SU-DHL-6 (cell line): ENCODE measurements at regions not wholly inside any gene's neighbourhood (a gene's known extent, or its start where the extent isn't known, plus 50 kb on each side); places are given as distances from the start of the nearest gene placed in this dataset.

Experiments
- H2AFZ ChIP-seq: fragments of 200-600 bp; sonication (generic); 2 replicates; pipeline ENCODE4 v1.6.1; 2014; ENCODE audit warnings: low read depth, mild to moderate bottlenecking, moderate library complexity, mixed read lengths, antibody characterized with exemption, low read length; ENCODE audit not compliant: severe bottlenecking
- H3F3A ChIP-seq: fragments of 200-600 bp; shearing (Covaris generic); 2 replicates; pipeline ENCODE4 v1.6.0; 2016; ENCODE audit warnings: antibody characterized with exemption, mild to moderate bottlenecking; ENCODE audit not compliant: insufficient read depth
- H3K27ac ChIP-seq: fragments of 200-600 bp; sonication (generic); 2 replicates; pipeline ENCODE4 v1.5.1; 2016; ENCODE audit warnings: low read depth, mild to moderate bottlenecking, low read length, moderate library complexity, mixed read lengths
- H3K27me3 ChIP-seq: fragments of 200-600 bp; sonication (generic), shearing (Covaris generic); 2 replicates; pipeline ENCODE4 v1.6.0; 2014; ENCODE audit warnings: mild to moderate bottlenecking, low read length
- H3K36me3 ChIP-seq: fragments of 200-600 bp; sonication (generic); 2 replicates; pipeline ENCODE4 v1.6.1; 2014; ENCODE audit warnings: mild to moderate bottlenecking, low read length, mixed read lengths
- H3K4me2 ChIP-seq: fragments of 300-600, 200-600 bp; shearing (Covaris generic), sonication (generic); 2 replicates; pipeline ENCODE4 v1.6.0; 2014; ENCODE audit warnings: low read length, low read depth, mild to moderate bottlenecking; ENCODE audit not compliant: poor library complexity, severe bottlenecking
- H3K4me3 ChIP-seq: fragments of 200-600 bp; sonication (generic); 2 replicates; pipeline ENCODE4 v1.5.1; 2014; ENCODE audit warnings: antibody characterized with exemption, low read length, mild to moderate bottlenecking, mixed read lengths; ENCODE audit not compliant: insufficient read depth, poor library complexity, severe bottlenecking
- H3K79me2 ChIP-seq: fragments of 200-600 bp; sonication (generic); 2 replicates; pipeline ENCODE4 v1.6.1; 2014; ENCODE audit warnings: mild to moderate bottlenecking, low read length, moderate library complexity; ENCODE audit not compliant: insufficient read depth
- H3K9ac ChIP-seq: fragments of 200-600 bp; sonication (generic); 2 replicates; pipeline ENCODE4 v1.7.0; 2014; ENCODE audit warnings: mild to moderate bottlenecking, low read length
- H3K9me2 ChIP-seq: fragments of 200-600 bp; sonication (generic); replicated peaks from 2 replicates; pipeline ENCODE4 v1.6.1; 2014; ENCODE audit warnings: low read length; ENCODE audit not compliant: insufficient read depth
- H3K9me3 ChIP-seq: fragments of 200-600 bp; sonication (generic); 2 replicates; pipeline ENCODE4 v1.6.1; 2014; ENCODE audit warnings: low read length, mixed read lengths; ENCODE audit not compliant: insufficient read depth
- H4K20me1 ChIP-seq: fragments of 200-600 bp; sonication (generic); 2 replicates; pipeline ENCODE4 v1.6.1; 2014; ENCODE audit warnings: low read depth, mild to moderate bottlenecking, antibody characterized with exemption, low read length, moderate library complexity, mixed read lengths
- CTCF ChIP-seq: fragments of 200-600 bp; sonication (generic); IDR thresholded peaks from one replicate; pipeline ENCODE4 v1.5.1; 2017; ENCODE audit warnings: antibody characterized with exemption, mild to moderate bottlenecking, low read length, moderate library complexity; ENCODE audit not compliant: insufficient read depth, poor library complexity, severe bottlenecking
- EZH2phosphoT487 ChIP-seq: fragments of 200-600 bp; sonication (generic), shearing (Covaris generic); conservative IDR thresholded peaks from 2 replicates; pipeline ENCODE4 v1.6.1; 2018; ENCODE audit warnings: mild to moderate bottlenecking, antibody characterized with exemption, low read length, moderate library complexity, mixed read lengths

GRCh38 chr21:43281661-43282357 lies 113.0 kb downstream of the CRYAA start:
- Histone ChIP-seq H3K9ac (no peak overlapping the region), H3K79me2 (no peaks in the 10 kb centered on the region), H3K27ac (no peak overlapping the region), H3K4me3 (no peak overlapping the region), H2AFZ (no peak overlapping the region), H4K20me1 (no peaks in the 10 kb centered on the region), H3F3A (no peaks in the 10 kb centered on the region), H3K27me3 (no peaks in the 10 kb centered on the region), H3K9me2 (no peaks in the 10 kb centered on the region), H3K9me3 (no peaks in the 10 kb centered on the region), H3K36me3 (no peaks in the 10 kb centered on the region), H3K4me2 (no peak overlapping the region)
- no peak for TF ChIP-seq CTCF
- no peak for TF ChIP-seq EZH2phosphoT487

GRCh38 chr21:43280949-43281633 lies 112.3 kb downstream of the CRYAA start:
- Histone ChIP-seq H3K79me2 (no peaks in the 10 kb centered on the region), H3K27me3 (no peaks in the 10 kb centered on the region), H3K9me2 (no peaks in the 10 kb centered on the region), H3K27ac (no peak overlapping the region), H2AFZ (no peak overlapping the region), H3K9ac (no peak overlapping the region), H4K20me1 (no peaks in the 10 kb centered on the region), H3K4me2 (no peak overlapping the region), H3K9me3 (no peaks in the 10 kb centered on the region), H3K4me3 (no peak overlapping the region), H3K36me3 (no peaks in the 10 kb centered on the region), H3F3A (no peaks in the 10 kb centered on the region)
- TF ChIP-seq EZH2phosphoT487 (no peak), CTCF (no peak)

DNA sequence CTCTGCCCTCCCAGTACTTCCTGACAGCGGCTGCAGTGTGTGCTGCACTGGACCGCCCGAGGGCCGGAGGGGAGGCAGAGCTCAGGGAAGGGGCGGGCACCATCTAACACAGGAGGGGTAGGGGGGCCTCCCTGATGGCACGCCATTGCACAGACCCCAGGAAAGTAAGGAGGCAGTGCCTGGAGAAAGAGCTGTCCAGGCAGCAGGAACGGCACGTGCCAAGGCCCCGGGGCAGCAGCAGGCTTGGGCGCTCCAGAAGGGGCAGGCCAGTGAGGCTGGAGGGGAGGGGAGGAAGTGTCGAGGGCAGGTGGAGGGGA lies 110.7 kb downstream of the CRYAA start:
- TF ChIP-seq EZH2phosphoT487 (no peak), CTCF (no peak)
- no peak overlapping the region for H3K27ac ChIP-seq
- no peaks in the 10 kb centered on the region for H3K27me3 ChIP-seq
- H3K4me3 ChIP-seq = no peak overlapping the region
- no peak overlapping the region for H3K4me2 ChIP-seq
- no peaks in the 10 kb centered on the region for H3K36me3 ChIP-seq
- H3K9ac ChIP-seq = no peak overlapping the region
- no peaks in the 10 kb centered on the region for H3K9me3 ChIP-seq
- no peaks in the 10 kb centered on the region for H3K79me2 ChIP-seq
- no peaks in the 10 kb centered on the region for H4K20me1 ChIP-seq
- no peaks in the 10 kb centered on the region for H3K9me2 ChIP-seq
- H3F3A ChIP-seq = no peaks in the 10 kb centered on the region
- no peak overlapping the region for H2AFZ ChIP-seq
